ENCODE measurements at regions not wholly inside any gene's neighbourhood (a gene's known extent, or its start where the extent isn't known, plus 50 kb on each side); places are given as distances from the start of the nearest gene placed in this dataset.
A peak's percentile ranks its signal among the peaks of the same experiment; 100 is the strongest.

GRCh38 chr22:27513021-27513420 is 288.5 kb downstream of the MN1 start:
- CTCF ChIA-PET = no interaction called here
- H3K27ac ChIP-seq = peak overlapping the region; percentile 96
- TF ChIP-seq CTCF (conservative IDR thresholded peaks at IDR 0.05; ENCODE audit: low read depth) = no peak
- DNase-seq (ENCODE audit: low spot score) = no peak
- POLR2A ChIA-PET (ENCODE audit: low non-redundant PET) = no interaction called here

DNA sequence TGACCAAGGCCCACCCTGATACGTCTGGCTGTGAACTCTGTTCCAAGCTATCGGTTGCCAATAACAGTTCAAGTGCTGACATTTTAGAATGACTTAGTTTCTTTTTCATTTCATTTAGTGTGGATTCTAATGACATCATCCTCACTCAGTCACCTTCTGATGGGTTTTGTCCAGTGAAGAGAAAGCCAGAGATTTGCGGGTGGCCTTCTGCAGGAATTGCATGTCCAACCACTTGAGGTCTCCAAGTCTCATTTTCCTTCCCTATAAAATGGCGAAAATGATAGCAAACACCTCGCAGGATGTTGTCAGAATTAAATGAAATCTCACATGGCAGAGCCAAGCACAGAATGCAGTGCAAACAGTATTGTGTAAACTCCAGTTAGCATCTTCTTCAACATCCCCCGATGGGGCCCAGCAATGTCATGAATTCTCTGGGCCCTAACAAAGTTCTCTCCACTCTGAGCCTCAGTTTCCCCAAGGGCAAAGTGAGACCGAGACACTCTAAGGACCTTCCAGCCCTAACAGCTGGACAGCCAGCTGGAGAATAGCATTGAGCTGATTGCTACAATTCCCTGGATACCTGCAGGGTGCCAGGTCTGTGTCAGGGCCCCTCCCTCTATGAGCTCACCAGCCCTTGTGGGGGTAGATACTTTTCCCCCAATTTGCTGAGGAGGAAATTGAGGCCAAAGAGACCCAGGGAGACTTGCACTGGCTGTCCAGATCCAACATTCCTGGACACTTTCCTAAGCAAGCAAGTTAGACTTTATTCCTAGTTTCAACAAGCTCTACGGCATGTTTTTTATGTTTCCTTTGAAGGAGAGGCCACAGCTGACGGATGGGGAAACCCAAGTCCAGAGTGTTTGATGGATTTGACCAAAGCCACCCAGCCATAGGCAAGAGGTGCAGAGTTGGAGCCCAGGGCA is 286.7 kb downstream of the MN1 start:
- POLR2A ChIA-PET (ENCODE audit: low non-redundant PET) = interaction anchor here (0.6 kb wide), 1 partner anchor 36 kb away, joined by 4 read pairs; no protein-coding TSS in a partner anchor
- CTCF ChIA-PET = interaction anchor here (0.6 kb wide), 1 partner anchor 291 kb away, joined by 3 read pairs; no protein-coding TSS in a partner anchor
- DNase-seq (ENCODE audit: low spot score) = no peak
- TF ChIP-seq CTCF (conservative IDR thresholded peaks at IDR 0.05; ENCODE audit: low read depth) = no peak
- H3K27ac ChIP-seq = peak overlapping the region; percentile 30; the same call in 1 of the 2 replicates

DNA sequence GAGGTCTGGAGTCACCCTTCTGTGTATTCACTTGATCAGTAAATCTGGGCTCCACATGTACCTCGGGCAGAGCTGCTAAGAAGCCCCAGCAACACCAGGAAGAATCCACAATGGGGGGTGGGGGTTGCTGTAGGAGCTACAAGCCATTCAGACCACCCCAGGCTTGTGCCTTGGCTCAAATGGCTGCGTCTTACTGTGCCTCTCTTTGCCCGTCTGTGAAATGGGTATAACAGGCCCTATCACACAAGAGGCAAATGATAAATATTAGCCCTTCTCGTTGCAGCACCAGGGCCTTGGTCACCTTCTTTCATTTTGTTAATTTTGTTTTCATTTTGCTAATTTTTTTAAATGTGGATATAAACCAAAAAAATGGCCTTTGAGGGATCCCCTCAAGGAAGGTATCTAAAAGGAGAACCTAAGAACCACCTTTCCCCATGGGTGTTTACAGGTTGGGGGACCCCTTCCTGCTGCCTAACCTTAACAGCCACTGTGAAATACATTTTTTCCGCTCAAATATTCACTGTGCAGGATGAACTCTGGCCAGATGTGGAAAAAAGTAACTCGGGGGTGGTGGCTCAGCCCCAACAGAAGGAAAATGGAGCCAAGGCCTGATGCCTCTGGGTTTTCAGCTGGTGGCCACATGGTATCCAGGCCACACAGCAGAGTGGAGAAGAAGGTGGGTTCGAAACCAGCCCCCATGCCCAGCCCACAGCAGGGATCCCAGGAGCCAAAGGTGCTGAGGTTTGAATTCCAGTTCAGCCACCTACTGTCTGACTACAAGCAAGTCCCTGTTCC is 284.0 kb downstream of the MN1 start:
- DNase-seq (ENCODE audit: low spot score) = no peak
- ChIA-PET CTCF (interaction anchor here (0.5 kb wide), 1 partner anchor 1219 kb away, joined by 3 read pairs; no protein-coding TSS in a partner anchor), POLR2A (ENCODE audit: low non-redundant PET) (no interaction called here)
- TF ChIP-seq CTCF (conservative IDR thresholded peaks at IDR 0.05; ENCODE audit: low read depth) = no peak
- peak overlapping the region; percentile 19; the same call in 1 of the 2 replicates for H3K27ac ChIP-seq

DNA sequence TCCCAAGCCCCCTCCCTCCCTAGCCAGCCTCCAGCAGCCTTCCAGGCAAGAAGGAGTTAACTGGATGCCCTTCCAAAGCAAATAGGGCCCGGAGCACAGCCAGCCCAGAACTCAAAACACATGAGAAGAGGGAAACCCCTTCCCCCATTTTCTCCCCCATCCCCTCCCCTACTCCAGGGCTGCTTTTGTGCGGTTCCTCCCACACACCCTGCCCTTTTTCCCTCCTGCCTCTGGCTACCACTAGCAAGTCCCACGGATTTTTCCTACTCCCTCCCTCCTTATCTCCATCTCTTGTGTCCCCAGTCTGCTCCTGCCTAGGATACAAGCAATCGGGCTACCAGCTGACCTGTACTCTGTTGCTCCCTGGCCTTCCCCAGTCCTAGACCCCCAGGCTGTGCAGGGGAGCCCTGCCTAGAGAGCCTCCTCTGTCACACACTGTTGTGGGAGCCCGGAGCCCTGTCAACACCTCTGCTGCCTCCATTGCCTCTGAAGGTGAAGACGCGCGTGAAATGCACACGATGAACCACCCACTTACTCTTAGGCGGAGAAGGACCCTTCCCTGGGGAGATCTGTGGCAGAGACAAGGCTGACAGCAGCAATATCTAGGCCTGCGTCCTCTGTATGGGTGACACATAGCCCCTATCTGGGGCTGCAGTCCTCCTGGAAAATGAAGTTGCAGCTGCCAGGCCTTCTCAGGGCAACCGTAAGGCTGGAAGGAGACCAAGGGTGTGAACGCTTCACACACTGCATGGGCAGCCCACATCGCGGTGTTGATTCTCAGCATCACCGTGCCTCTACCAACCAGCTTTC is 282.8 kb downstream of the MN1 start:
- ChIA-PET CTCF (no interaction called here), POLR2A (ENCODE audit: low non-redundant PET) (no interaction called here)
- peak overlapping the region; percentile 19; the same call in 1 of the 2 replicates for H3K27ac ChIP-seq
- no peak for TF ChIP-seq CTCF (conservative IDR thresholded peaks at IDR 0.05; ENCODE audit: low read depth)
- no peak for DNase-seq (ENCODE audit: low spot score)

DNA sequence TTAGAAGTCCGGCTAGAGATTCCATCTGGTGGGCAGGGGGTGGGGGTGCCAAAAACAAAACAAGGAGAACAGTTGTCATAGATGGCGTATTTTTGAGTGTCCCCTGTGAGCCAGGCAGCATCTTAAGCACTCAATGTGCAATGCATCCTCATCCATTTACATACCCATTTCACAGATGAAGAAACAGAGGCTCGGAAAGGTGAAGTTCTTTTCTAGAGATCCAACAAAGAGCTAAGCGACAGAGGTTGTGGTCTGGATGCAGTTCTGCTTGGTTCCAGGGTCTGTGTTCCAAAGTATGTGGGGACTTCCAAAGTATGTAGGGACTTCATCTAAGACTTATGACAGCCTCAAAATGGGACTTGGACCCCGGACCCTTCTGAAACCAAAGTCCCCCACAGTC is 277.8 kb downstream of the MN1 start:
- H3K27ac ChIP-seq = no peak overlapping the region
- CTCF ChIA-PET = no interaction called here
- no peak for TF ChIP-seq CTCF (conservative IDR thresholded peaks at IDR 0.05; ENCODE audit: low read depth)
- DNase-seq (ENCODE audit: low spot score) = no peak
- POLR2A ChIA-PET (ENCODE audit: low non-redundant PET) = no interaction called here

DNA sequence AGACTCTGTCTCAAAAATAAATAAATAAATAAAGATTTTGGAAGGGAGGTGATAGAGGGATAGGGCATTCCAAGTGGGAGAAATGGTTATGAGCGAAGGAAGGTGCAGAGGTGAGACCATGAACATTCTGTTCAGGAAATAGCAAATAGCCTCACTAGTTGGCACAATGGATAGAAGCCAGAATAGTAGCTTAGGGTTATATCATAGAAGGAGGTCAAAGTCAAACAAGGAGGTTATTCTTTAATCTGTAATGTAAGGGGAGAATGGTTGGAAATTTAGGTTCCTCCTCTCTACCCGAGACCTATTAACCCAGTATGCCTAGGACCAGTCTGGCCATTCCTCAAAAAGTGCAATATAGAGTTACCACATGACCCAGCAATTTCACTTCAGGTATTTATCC is 275.8 kb downstream of the MN1 start:
- no peak for DNase-seq (ENCODE audit: low spot score)
- no peak for TF ChIP-seq CTCF (conservative IDR thresholded peaks at IDR 0.05; ENCODE audit: low read depth)
- ChIA-PET POLR2A (ENCODE audit: low non-redundant PET) (no interaction called here), CTCF (no interaction called here)
- no peak overlapping the region for H3K27ac ChIP-seq
